ENCODE measurements at regions not wholly inside any gene's neighbourhood (a gene's known extent, or its start where the extent isn't known, plus 50 kb on each side); places are given as distances from the start of the nearest gene placed in this dataset.

GRCh38 chr2:165011199-165011598 lies 55.9 kb upstream of the SLC38A11 start:
- H3K27ac ChIP-seq: no peak overlapping the region
- H3K27me3 ChIP-seq: no peaks in the 10 kb centered on the region
- WGBS (ENCODE audit: insufficient coverage, low coverage, low lambda C conversion rate, missing lambda C conversion rate): 40% methylated on average over 2 of the region's 2 CpGs
- intact Hi-C loops (cut with DNase I): loop anchor here in 1 of 2 donors (10.0 kb wide), 1 partner anchor 194 kb away; the partner anchor contains the start of gene SCN3A
- peaks cover 0 to 20% (median 2%) of the 10 kb centered on the region in 4 donors for H3K4me1 ChIP-seq
- DNase-seq (no peak), ATAC-seq (no peak)
- no peaks in the 10 kb centered on the region for H3K36me3 ChIP-seq
- H3K4me3 ChIP-seq: no peak overlapping the region
- no peaks in the 10 kb centered on the region for H3K9me3 ChIP-seq
- TF ChIP-seq POLR2A (IDR thresholded peaks at IDR 0.05) (no peak), CTCF (IDR thresholded peaks at IDR 0.05) (no peak)

DNA sequence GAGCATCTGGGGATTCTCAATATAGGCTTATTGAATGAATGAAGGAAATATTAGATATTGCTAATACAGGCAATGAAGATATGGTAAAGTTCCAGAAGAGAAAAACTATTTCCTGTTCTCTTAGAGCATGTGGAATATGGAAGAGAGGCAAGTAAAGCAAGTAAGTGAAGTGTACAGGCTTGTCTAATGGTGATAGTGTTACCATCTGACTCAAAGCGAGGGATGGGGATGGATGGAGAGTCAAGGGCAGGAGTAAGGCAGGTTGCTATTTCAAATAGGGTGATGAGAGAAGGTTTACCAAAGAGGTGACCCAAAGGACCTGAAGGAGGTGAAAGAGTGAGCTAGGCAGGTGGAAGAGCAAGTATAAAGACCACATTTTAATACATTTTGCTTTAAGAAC lies 55.2 kb upstream of the SLC38A11 start:
- intact Hi-C loops (cut with DNase I): loop anchor here in 1 of 2 donors (10.0 kb wide), 1 partner anchor 194 kb away; the partner anchor contains the start of gene SCN3A
- TF ChIP-seq CTCF (IDR thresholded peaks at IDR 0.05) (no peak), POLR2A (IDR thresholded peaks at IDR 0.05) (no peak)
- no peak for ATAC-seq
- H3K27ac ChIP-seq: no peak overlapping the region
- H3K9me3 ChIP-seq: no peaks in the 10 kb centered on the region
- no peak for DNase-seq
- no peaks in the 10 kb centered on the region for H3K36me3 ChIP-seq
- 100% methylated on average over 1 of the region's 1 CpG for WGBS (ENCODE audit: insufficient coverage, low coverage, low lambda C conversion rate, missing lambda C conversion rate)
- no peak overlapping the region for H3K4me3 ChIP-seq
- peaks cover 0 to 20% (median 2%) of the 10 kb centered on the region in 4 donors for H3K4me1 ChIP-seq
- no peaks in the 10 kb centered on the region for H3K27me3 ChIP-seq

DNA sequence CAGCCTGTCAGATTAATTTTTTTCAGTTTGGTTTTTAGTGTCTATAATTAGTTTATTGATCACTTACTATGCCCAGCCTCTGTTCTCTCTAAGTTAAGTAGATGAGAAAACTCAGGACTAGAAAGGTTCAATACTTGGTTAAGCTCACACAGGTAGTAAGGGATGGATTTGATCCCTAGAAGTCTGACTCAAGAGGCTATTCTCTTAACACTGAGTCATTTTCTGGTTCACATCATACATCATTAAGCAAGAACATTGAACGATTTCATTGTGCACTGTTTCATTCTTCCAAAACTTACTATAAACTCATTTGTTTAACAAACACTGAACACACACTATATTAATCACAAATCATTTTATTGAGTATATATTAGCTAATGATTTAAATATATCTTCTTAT lies 54.1 kb upstream of the SLC38A11 start:
- peak in 2 of 4 donors; percentile 19 to 67 for ATAC-seq
- Histone ChIP-seq H3K27me3 (no peaks in the 10 kb centered on the region), H3K27ac (peak overlapping the region in 1 of 3 donors; percentile 9), H3K4me3 (no peak overlapping the region), H3K4me1 (peaks cover 0 to 18% (median 2%) of the 10 kb centered on the region in 4 donors), H3K9me3 (no peaks in the 10 kb centered on the region), H3K36me3 (no peaks in the 10 kb centered on the region)
- WGBS (ENCODE audit: insufficient coverage, low coverage, low lambda C conversion rate, missing lambda C conversion rate): 44% methylated on average over 1 of the region's 1 CpG
- intact Hi-C loops (cut with DNase I): no loop called here
- TF ChIP-seq CTCF (IDR thresholded peaks at IDR 0.05): no peak
- TF ChIP-seq POLR2A (IDR thresholded peaks at IDR 0.05): no peak
- DNase-seq: no peak

- Histone ChIP-seq H3K4me3 (no peak overlapping the region), H3K9me3 (no peaks in the 10 kb centered on the region), H3K4me1 (peaks cover 0 to 11% (median 2%) of the 10 kb centered on the region in 4 donors), H3K36me3 (no peaks in the 10 kb centered on the region), H3K27ac (peak overlapping the region in 1 of 3 donors; percentile 9), H3K27me3 (no peaks in the 10 kb centered on the region)
- DNase-seq (no peak), ATAC-seq (peak; percentile 80 to 93 (median 88))
- TF ChIP-seq CTCF (IDR thresholded peaks at IDR 0.05) (no peak), POLR2A (IDR thresholded peaks at IDR 0.05) (no peak)
- intact Hi-C loops (cut with DNase I): no loop called here
- 35% methylated on average over 2 of the region's 3 CpGs for WGBS (ENCODE audit: insufficient coverage, low coverage, low lambda C conversion rate, missing lambda C conversion rate)
Observed at GRCh38 chr2:165008730-165009315, 53.5 kb upstream of the SLC38A11 start.

Data from right lobe of liver (tissue), 6 donors.